ENCODE measurements at regions not wholly inside any gene's neighbourhood (a gene's known extent, or its start where the extent isn't known, plus 50 kb on each side); places are given as distances from the start of the nearest gene placed in this dataset.

GRCh38 chr6:133634474-133634873 is 254.4 kb upstream of the TCF21 start (continued):
- no peak for TF ChIP-seq BACH1 (IDR thresholded peaks at IDR 0.05; ENCODE audit: low read length)
- no peak for TF ChIP-seq EZH2 (IDR thresholded peaks at IDR 0.05; ENCODE audit: low read depth, low read length, severe bottlenecking)
- no peak for TF ChIP-seq EP300 (IDR thresholded peaks at IDR 0.05; ENCODE audit: borderline replicate concordance in 1 of 2, low read depth in 2 of 2, low read length in 2 of 2)
- no peak for TF ChIP-seq SIRT6 (IDR thresholded peaks at IDR 0.05; ENCODE audit: low read length)
- no peak for TF ChIP-seq CHD7 (IDR thresholded peaks at IDR 0.05; ENCODE audit: insufficient replicate concordance, low read length)
- TF ChIP-seq SP2 (IDR thresholded peaks at IDR 0.05; ENCODE audit: low read length) = no peak
- TF ChIP-seq EGR1 (IDR thresholded peaks at IDR 0.05; ENCODE audit: borderline replicate concordance, low read depth, low read length) = no peak
- no peak for TF ChIP-seq MAFK (IDR thresholded peaks at IDR 0.05; ENCODE audit: low read depth, low read length)

All from H1 (cell line).